Mesothelial cell of epicardium (in vitro differentiated cells): ENCODE measurements at regions not wholly inside any gene's neighbourhood (a gene's known extent, or its start where the extent isn't known, plus 50 kb on each side); places are given as distances from the start of the nearest gene placed in this dataset.

Source experiments
- DNase-seq, 2 experiments: peaks; one replicate each; pipeline ENCODE4 v3.0.0; 2021; ENCODE audit warnings: low spot score in 2 of 2; ENCODE audit not compliant: unreplicated experiment in 2 of 2
- H3K27ac Mint-ChIP-seq: 2 replicates; pipeline ENCODE4 v1.8.0; 2021; ENCODE audit warnings: mixed read lengths
- H3K27me3 Mint-ChIP-seq: 2 replicates; pipeline ENCODE4 v1.8.0; 2021; ENCODE audit warnings: low read depth, mixed read lengths
- H3K36me3 Mint-ChIP-seq: 2 replicates; pipeline ENCODE4 v1.8.0; 2021; ENCODE audit warnings: mixed read lengths
- H3K4me1 Mint-ChIP-seq: 2 replicates; pipeline ENCODE4 v1.8.0; 2021; ENCODE audit warnings: mixed read lengths
- H3K4me3 Mint-ChIP-seq: 2 replicates; pipeline ENCODE4 v1.8.0; 2021; ENCODE audit warnings: mild to moderate bottlenecking, moderate library complexity, mixed read lengths
- H3K9me3 Mint-ChIP-seq: 2 replicates; pipeline ENCODE4 v1.8.0; 2021; ENCODE audit warnings: mixed read lengths
- CTCF ChIP-seq: fragments of 200-600 bp; sonication (generic); IDR thresholded peaks from one replicate; pipeline ENCODE4 v1.5.0; 2021; ENCODE audit warnings: antibody characterized with exemption; ENCODE audit not compliant: unreplicated experiment

- Mint-ChIP-seq H3K27ac (no peak overlapping the region), H3K4me3 (no peak overlapping the region), H3K9me3 (peaks cover 14% of the 10 kb centered on the region), H3K27me3 (no peaks in the 10 kb centered on the region), H3K4me1 (no peaks in the 10 kb centered on the region), H3K36me3 (peaks cover 2% of the 10 kb centered on the region)
- no peak for DNase-seq
- no peak for TF ChIP-seq CTCF
Measured at GRCh38 chr4:107098401-107098800, 62.3 kb upstream of the DKK2 start.

GRCh38 chr4:107094976-107095375 lies 58.9 kb upstream of the DKK2 start:
- peaks cover 2% of the 10 kb centered on the region for H3K36me3 Mint-ChIP-seq
- no peaks in the 10 kb centered on the region for H3K4me1 Mint-ChIP-seq
- no peak overlapping the region for H3K4me3 Mint-ChIP-seq
- H3K9me3 Mint-ChIP-seq: peaks cover 20% of the 10 kb centered on the region
- no peak overlapping the region for H3K27ac Mint-ChIP-seq
- TF ChIP-seq CTCF: no peak
- no peak for DNase-seq
- no peaks in the 10 kb centered on the region for H3K27me3 Mint-ChIP-seq

- Mint-ChIP-seq H3K27me3 (no peaks in the 10 kb centered on the region), H3K4me1 (no peaks in the 10 kb centered on the region), H3K27ac (no peak overlapping the region), H3K4me3 (no peak overlapping the region), H3K36me3 (peaks cover 2% of the 10 kb centered on the region), H3K9me3 (peaks cover 21% of the 10 kb centered on the region)
- DNase-seq: no peak
- TF ChIP-seq CTCF: no peak
Measured at GRCh38 chr4:107094332-107094731, 58.2 kb upstream of the DKK2 start.
